ENCODE measurements at regions not wholly inside any gene's neighbourhood (a gene's known extent, or its start where the extent isn't known, plus 50 kb on each side); places are given as distances from the start of the nearest gene placed in this dataset.
"Not testable (repeated sequence)": the region's sequence is repeated elsewhere in the genome, so short reads cannot be mapped to it uniquely, and the experiment has no call there.

DNA sequence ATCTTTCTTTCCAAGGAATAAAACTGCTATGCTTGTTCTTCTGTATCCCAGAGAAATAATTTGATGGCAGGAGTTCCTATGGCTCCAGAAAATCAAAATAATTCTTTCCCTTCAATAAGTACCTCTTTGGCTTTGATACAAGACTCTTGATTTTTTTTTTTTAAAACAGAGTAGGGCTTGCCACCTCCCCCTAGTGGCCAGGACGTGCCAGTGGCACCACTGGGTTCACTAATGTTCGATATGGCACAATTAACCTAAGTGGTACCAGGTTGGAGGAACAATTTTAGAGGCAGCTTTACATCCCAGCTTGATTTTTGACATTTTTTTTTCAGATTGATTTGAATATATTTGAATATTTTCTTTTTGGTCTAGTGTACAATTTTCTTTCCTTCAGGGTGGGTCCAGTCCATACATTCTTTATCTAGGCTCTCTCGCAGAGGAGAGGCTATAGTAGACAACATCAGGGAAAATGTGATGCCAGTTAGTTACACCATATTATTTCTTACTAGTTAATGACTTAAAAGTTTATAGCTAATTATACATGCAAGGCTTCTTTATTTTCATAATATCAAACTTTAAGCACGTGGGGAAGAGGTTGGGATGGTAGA is 330.9 kb downstream of the S1PR1 start:
- DNase-seq, result peak in 4 of 5 donors; percentile 9 to 29 (median 18)

DNA sequence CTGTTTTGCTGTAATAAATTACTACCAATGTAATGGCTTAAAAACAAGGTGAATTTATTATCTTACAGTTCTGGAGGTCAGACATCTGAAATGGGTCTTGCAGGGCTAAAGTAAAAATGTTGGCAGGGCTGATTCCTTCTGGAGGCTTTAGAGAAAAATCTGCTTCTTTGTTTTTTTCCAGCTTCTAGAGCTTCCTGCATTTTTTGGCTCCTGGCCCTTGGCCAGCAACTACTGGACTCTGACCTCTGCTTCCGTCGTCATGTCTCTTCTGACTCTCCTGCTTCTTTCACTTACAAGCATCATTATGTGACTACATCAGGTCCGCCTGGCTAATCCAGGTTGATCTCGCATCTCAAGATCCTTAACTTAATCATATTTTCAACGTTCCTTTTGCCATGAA is 350.9 kb downstream of the S1PR1 start:
- no peak for DNase-seq

DNA sequence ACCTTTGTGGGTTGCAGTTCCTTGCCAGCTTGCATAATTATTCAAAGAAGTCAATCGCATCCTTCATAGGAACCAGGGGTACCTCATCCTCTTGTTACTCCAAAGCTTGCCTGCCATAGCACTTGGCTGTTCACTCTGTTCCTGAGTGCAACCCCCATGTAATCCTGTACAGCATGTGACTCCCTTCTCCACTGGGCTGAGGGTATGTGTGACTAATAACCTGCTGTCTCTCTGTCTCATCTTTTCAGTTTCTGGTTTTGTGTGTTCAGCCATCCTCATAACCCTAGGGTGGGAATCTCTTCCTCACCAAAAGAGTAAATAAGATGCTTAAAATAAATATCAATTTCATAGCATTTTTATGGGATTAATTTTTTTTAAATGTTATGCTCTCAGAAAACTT is 351.9 kb downstream of the S1PR1 start:
- DNase-seq, result no peak

DNA sequence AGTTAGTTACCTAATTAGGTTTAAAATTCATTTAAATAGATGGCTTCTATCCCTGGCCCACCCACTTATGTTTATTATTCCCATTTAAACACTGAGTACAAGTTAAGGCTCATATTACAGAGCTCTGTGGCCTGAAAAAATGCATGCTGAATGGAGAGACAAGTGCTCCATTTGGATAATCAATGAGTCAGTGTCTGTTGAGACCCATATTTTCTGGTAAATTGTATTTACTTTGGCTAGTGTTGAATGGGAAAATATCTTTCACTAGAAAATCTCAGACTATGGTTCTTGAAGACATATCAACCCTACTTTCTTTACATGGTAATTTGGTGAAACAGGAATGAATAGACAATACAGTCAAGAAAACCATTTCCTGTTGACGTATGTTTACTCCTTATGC is 356.0 kb downstream of the S1PR1 start:
- no peak for DNase-seq

DNA sequence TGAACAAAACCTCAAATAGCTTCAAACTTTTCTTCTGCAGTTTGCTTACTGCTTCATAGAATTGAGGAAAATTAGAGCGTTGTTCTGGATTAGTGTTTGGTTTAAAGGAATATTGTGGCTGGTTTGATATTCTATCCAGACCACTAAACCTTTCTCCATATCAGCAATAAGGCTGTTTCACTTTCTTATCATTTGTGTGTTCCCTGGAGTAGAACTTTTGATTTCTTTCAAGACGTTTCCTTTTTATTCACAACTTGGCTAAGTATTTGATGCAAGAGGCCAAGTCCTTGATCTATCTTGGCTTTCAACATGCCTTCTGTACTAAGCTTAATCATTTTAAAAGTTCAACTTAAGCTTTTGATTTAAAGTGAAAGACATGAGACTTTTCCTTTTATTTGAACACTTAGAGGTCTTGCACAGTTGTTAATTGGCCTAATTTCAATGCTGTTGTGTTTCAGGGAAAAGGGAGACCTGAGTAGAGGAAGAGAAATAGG is 359.1 kb downstream of the S1PR1 start:
- no peak for DNase-seq

DNA sequence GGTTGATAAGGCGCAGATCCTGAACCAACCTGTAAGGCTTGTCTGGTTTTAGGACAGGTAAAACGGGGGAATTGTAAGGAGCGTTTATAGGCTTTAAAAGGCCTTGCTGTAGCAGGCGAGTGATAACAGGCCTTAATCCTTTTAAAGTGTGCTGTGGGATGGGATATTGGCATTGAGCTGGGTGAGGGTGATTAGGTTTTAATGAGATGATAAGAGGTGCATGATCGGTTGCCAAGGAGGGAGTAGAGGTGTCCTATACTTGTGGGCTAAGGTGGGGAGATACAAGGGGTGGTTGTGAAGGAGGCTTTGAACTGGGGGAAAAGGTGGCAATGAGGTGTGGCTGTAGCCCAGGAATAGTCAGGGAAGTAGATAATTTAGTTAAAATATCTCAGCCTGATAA is 363.8 kb downstream of the S1PR1 start:
- DNase-seq, result not testable (repeated sequence)

DNA sequence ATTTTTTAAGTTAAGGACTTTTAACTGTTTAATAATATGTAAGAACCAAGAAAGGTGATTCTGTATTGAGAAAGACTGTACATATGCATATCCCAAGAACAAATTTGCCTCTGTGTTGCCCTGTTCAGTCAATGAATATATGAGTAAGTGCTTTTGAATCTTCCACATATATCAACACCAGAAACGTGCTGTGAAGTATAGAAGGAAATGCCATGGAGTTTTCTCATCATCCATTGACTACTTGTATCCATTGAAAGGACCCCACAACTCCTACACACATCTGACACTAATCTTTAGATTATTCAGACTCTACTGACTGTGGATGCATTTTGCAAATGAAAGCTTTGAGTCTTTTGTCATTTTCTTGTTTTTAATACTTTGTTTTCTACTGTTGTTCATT is 366.9 kb downstream of the S1PR1 start:
- no peak for DNase-seq

DNA sequence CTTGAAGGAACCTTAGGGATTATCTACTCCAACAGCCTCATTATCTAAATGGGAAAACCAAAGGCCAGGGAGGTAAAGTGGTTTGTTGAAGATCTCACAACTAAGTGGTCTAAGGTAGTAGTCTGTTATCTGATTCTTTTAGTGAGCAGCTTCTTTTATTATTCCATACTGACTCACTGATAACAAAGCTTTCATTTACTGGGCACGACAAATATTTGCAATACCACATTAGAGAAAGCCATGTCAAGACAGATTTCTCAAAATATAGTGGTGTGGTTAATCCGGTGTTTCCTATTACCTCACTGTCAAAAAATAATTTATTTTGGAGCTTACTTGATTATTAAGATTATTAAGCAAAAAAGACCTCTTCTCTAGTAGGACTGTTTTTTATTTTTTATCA is 369.1 kb downstream of the S1PR1 start:
- DNase-seq, result no peak

DNA sequence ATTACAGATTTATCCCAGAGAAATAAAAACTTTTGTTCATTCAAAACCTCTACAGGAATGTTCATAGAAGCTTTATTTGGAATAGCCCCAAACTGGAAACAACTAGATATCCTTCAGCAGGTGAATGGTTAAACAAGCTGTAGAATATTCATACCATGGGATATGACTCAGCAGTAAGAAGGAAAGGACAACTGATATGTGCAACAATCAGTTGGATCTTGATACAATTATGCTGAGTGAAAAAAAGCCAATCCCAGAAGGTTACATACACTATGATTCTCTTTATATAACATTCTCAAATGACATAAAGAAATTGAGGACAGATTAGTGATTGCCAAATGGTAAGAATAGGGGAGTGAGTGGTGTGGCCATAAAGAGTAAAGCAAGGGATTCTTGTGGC is 376.7 kb downstream of the S1PR1 start:
- DNase-seq, result no peak

DNA sequence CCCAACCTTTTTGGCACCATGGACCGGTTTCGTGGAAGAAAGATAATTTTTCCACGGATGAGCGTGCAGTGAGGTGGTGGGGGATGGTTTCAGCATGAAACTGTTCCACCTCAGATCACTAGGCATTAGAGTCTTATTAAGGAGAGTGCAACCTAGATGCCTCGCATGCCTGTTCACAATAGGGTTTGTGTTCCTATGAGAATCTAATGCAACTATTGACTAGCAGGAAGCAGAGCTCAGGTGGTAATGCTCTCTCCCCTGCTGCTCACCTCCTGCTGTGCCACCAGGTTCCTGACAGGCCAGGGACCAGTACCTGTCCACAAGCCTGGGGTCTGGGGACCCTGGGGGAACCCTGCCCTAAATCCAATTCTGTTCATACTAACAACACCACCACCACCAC is 377.8 kb downstream of the OLFM3 start:
- DNase-seq, result no peak

DNA sequence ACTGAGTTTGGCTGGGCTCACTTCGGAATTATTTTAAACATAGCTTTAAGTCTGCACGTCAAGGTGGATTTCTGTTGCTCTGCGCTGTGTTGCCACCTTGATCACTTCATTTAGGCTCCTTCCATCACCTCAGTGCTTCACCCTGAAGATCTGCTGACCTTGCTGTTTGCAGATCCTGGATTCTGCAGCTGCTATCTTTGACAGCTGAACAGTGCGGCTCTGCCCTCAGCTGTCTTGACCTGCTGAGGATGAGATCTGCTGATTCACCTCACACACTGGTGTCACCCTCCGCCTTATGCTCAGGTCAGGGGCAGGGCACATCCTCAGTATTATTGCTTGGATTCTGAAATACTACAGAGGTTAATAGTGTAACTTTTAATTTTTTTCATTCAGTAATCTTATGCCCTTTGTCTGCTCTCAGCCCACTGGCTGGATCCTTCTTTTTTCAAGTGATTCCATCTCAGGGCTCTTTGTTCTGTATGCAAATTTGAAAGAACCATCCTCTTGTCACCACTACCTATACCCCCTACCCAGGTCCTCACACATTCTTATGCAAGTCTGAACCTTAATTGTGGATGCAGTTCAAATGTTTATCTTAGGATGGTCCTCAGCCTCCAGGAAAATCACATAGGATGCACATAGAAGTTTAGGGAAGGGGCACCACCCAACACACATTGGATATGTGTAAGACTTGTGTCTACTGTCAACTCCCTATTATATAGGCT is 364.0 kb downstream of the OLFM3 start:
- DNase-seq, result no peak

DNA sequence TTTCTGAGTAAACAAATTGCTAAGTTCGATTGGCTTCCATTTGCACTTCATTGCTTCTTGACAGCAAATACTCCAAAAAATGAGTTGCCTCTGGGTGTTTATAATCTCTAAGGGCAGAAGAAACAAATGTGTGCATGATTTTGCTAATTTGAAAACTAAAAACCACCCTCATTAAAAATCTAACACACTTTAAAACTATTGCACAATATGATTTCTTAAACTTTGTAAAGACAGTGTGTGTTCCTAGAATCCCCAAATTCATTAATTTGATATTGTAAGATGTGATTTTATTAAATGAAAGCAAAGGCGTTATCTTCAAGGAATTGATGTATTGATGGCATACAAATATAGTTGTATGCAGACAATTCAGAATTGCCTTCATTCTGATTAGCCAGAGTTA is 350.9 kb downstream of the OLFM3 start:
- DNase-seq, result no peak

DNA sequence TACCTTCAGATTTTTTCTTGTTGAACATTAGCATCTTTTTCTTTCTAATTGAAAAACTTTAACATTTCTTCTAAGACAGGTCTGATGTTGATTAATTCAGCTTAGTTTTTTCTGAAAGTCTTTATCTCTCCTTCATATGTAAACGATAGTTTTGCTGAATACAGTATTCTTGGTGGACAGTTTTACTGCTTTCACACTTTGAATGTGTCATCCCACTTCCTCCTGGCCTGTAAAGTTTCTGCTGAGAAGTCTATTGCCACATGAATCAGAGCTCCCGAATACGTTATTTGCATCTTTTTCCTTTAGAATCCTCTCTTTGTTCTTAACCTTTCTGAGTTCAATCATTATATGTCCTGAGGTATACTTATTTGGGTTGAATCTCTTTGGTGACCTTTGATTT is 344.2 kb downstream of the OLFM3 start:
- DNase-seq, result no peak

DNA sequence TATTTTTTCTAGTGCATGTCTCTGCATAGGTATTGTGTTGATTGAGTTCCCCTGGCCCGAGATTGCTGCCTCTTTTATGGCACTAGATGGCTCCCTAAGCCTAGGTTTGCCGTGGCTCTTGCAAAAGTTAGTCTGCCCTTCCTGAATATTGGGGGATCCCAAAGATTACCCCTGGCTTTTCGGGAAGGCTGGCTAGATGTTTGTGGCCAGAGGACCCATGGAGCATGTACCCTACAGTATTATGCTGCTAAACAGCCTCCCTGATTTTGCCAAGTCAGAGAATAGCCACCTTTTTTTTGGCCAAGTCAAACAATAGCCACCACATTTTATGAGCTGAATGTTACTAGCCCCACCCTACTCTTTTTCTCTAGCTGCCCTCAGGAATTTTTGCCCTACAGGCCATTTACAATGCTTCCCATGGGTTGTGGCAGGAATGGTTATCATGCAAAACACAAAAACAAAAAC is 343.2 kb downstream of the OLFM3 start:
- DNase-seq, result no peak

DNA sequence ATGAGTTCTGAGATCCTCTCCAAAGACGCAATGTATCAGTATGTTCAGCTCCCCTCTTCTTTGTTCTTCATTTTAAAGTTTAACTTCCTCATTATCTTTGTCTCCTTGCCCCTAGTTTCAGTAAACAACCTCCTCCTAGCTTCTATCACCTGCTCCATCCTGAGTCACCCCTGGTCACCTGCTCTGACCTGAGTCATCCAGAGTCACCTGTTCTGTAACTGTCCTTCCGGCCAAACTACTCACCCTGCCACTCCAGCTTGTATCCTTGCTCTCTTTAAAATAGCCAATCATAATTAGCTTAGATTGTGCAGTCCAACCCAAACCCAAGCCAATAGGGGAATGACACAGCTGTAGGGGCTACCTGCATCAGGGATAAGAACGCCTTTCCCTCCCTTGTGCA is 332.0 kb downstream of the OLFM3 start:
- DNase-seq, result no peak

DNA sequence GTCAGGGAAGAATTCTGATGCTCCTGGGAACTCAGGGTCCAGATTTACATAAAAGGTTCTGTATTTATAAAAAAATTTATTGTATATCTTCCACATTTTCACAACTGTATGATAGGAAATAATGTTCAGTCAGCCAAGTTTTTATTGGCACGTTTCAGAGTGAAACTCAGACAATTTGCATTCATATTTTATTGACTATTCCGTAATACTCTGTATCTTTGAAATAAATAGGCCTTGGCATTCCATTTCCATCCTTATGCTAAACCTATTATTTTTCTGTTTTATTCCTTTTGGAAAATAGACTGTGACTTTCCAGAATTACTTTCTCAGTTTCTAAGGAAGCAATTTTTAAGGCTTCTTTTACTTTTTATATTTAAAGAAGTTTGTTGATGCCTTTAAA is 329.0 kb downstream of the OLFM3 start:
- DNase-seq, result no peak

DNA sequence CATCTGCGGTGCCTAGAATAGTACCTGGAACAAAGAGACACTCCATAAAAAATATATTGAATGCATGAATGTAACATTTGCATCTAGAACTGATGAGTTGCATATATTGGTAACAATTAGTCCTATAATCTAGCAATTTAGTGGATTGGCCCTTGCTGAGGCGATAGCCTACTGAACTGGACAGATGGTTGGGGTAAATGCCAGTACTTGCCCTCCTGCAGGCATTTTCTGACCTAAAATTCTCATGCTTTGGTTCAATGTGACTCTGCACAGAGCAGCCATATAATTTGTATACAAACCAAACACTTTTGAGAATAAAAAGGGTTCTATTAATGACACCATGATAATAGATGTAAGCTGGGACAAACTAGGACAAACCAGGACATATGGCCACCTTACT is 313.6 kb downstream of the OLFM3 start:
- DNase-seq, result no peak

DNA sequence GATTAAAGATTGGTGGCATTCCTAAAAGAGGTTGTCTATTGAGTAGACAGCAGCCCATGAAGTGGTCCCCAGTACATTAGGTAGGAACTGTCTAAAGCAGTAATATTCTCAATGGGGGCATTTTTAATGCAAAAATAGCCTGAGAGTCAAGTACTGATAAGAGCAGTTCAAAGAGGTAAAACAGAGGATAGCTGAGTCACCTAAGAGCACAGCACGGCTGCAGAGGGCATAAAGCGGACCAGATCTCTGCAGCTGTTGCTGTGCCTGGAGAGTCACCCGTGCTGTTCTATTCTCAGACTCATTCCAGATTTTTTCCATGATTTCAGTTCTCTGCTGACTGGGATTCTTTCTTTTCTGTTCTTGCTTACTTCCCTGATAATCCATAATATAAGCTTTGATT is 313.2 kb downstream of the OLFM3 start:
- DNase-seq, result no peak

DNA sequence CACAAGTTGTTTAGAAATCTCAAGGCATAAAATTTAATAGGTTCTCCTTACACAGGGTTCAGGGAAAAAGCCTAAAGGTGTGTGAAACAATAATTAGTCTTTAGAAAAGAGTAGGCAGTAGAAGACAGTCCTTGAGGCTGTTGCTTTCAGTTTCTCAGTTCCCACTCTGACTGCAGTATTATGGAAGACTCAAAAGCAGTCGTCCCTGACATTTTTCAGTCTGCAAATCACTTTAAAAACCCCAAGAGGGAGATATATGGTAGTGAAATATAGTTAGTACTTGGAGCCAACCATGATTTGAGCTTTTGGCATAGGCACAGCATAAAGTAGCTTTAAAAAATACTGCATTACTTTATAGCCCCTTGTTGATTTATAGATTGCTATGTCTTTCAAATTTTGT is 299.7 kb downstream of the OLFM3 start:
- no peak for DNase-seq

DNA sequence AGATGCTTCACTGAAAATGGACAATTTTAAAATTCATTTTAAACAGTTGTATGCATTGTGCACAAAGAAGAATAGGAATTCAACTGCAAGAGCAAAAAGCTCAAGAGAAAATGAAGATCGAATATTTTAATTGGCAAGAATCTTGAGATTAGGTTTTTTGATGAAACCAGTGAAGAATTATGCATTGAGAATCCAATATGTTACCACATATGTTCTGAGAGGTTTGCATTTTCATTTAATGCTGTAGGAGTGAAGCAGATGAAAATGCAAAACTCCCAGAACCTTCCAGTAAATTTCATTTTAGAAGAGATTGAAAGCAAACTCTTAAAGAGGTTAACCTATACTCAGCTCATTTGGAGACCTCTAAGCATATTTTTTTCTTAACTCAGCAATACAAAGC is 298.0 kb downstream of the OLFM3 start:
- DNase-seq, result no peak

DNA sequence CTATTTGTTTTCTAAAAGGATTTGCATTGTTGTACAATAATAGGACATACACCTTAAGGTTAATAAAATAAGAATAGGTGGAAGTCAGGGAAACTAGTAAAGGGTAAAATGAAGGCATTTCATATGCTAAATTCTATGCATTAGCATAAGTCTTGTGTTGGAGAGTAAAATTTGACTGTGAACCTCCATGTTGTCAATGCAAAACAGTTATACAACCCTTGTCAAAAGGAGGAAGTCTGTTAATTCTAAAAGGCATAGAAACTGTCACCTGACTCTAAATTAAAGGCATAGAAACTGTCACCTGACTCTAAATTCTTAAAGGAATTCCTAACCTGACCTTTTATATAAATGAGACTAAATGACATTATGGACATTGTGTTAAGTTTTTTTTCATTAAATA is 291.8 kb downstream of the OLFM3 start:
- DNase-seq, result no peak

DNA sequence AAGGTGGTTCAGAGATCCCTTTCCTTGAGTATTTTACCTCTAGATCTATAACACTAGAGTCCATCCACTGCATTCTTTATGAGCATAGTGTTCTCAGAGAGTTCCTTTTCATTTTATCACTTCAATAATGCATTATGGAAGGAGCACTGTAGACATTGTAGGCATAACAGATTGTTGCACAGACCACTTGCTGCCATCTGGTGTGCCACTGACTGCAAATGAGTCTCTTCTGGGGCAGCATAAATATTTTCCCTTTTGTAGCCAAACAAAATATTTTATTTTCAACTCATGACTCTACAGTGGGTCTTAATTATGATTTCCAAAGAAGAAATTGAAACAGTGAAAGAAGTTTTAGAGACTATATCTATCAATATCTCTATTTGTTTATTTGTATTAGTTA is 290.4 kb downstream of the OLFM3 start:
- no peak for DNase-seq

DNA sequence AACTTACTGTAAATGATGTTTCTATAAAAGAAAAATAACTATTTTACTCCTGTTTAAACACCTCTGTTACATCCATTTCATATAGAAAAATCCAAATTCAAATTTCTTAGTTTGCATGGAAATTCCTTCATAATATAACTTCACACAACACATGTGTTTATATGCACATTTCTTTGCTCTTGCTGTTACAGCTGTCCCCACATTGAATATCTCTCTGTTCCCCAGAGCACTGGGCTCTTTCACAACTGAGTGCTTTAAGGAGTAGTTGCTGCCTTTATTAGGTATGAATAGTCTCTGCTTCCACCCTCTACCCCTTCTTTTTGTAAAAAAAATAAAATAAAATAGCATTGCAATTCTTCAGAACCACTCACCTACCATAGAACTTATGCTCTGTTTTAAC is 287.0 kb downstream of the OLFM3 start:
- no peak for DNase-seq

DNA sequence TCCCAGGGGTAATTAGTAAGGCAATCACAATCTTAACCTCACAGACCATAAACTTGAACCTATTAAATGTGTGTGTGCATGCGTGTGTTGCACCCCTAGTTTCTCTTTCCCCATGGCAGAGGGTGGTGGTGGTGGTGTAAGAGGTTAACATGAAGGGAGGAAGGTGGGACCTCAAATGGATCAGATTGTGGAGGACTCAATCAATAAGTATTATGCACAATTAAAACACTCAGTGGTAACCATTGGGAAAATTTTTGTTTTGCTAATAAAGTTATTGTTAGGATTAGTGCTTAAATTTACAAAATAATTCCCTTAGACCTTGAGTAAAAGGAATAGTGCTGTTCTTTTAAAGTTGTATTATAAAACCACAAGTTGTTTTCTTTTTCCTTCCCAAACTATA is 283.0 kb downstream of the OLFM3 start:
- no peak for DNase-seq

DNA sequence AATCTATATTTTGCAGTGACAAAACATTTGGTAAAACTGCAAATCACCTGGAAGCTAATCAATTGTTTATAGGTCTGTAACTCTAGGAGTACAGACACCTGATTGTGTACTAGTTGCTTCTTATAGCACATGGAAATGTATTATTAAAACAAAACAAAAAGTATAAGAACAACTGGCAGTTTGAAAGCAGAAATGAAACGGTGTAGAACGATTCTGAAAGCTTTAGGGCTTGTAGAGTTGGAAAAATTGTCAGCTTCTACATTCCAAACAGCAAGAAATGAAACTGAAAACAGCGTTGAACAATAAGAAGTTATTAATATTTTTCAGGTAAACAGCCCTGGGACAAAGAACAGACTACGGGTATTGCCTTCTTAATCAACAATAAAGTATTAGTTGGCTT is 273.3 kb downstream of the OLFM3 start:
- DNase-seq, result no peak
